GM18511 (cell line): ENCODE measurements at regions not wholly inside any gene's neighbourhood (a gene's known extent, or its start where the extent isn't known, plus 50 kb on each side); places are given as distances from the start of the nearest gene placed in this dataset.
"Not testable (repeated sequence)": the region's sequence is repeated elsewhere in the genome, so short reads cannot be mapped to it uniquely, and the experiment has no call there.

Experiments
- ATAC-seq: cut with Tn5 transposase; IDR thresholded peaks from one replicate; pipeline ENCODE4 v1.9.1; 2021; ENCODE audit warnings: mild to moderate bottlenecking, moderate library complexity; ENCODE audit not compliant: unreplicated experiment

GRCh38 chr5:18203296-18203695 is 569.0 kb downstream of the TAF11L14 start:
- no peak for ATAC-seq

GRCh38 chr5:18213666-18214065 is 579.4 kb downstream of the TAF11L14 start:
- ATAC-seq: no peak

- no peak for ATAC-seq
Observed at GRCh38 chr5:18216016-18216415, 581.8 kb downstream of the TAF11L14 start.

- ATAC-seq: no peak
Observed at GRCh38 chr5:18216729-18217128, 582.5 kb downstream of the TAF11L14 start.

- no peak for ATAC-seq
Observed at GRCh38 chr5:18219241-18219640, 585.0 kb downstream of the TAF11L14 start.

GRCh38 chr5:18220631-18221030 is 586.4 kb downstream of the TAF11L14 start:
- ATAC-seq: no peak

GRCh38 chr5:18236386-18236785 is 602.1 kb downstream of the TAF11L14 start:
- no peak for ATAC-seq

GRCh38 chr5:18238321-18238720 is 604.1 kb downstream of the TAF11L14 start:
- no peak for ATAC-seq

- no peak for ATAC-seq
Observed at GRCh38 chr5:18240971-18241370, 606.7 kb downstream of the TAF11L14 start.

GRCh38 chr5:18243846-18244245 is 609.6 kb downstream of the TAF11L14 start:
- ATAC-seq: no peak

GRCh38 chr5:18244309-18244708 is 610.0 kb downstream of the TAF11L14 start:
- ATAC-seq: no peak

GRCh38 chr5:18252559-18252958 is 618.3 kb downstream of the TAF11L14 start:
- ATAC-seq: no peak

GRCh38 chr5:18264126-18264882 is 630.0 kb downstream of the TAF11L14 start:
- no peak for ATAC-seq

GRCh38 chr5:18270635-18271338 is 636.5 kb downstream of the TAF11L14 start:
- no peak for ATAC-seq

- ATAC-seq: no peak
Observed at GRCh38 chr5:18276939-18277338, 642.7 kb downstream of the TAF11L14 start.

- ATAC-seq: no peak
Observed at GRCh38 chr5:18281947-18282581, 647.8 kb downstream of the TAF11L14 start.

GRCh38 chr5:18285257-18285656 is 651.0 kb downstream of the TAF11L14 start:
- ATAC-seq: no peak

GRCh38 chr5:18292146-18292545 is 657.9 kb downstream of the TAF11L14 start:
- no peak for ATAC-seq

GRCh38 chr5:18295696-18296095 is 661.4 kb downstream of the TAF11L14 start:
- not testable (repeated sequence) for ATAC-seq

- no peak for ATAC-seq
Observed at GRCh38 chr5:18299166-18299565, 664.9 kb downstream of the TAF11L14 start.

- ATAC-seq: peak; percentile 85
Observed at GRCh38 chr5:18305288-18305924, 671.1 kb downstream of the TAF11L14 start.
